Adrenal gland (tissue), 9 donors: ENCODE measurements at regions not wholly inside any gene's neighbourhood (a gene's known extent, or its start where the extent isn't known, plus 50 kb on each side); places are given as distances from the start of the nearest gene placed in this dataset.

Experiments used
- DNase-seq, 7 donors: peaks; one replicate each; pipeline ENCODE4 v3.0.0-alpha.2; 2019 to 2020
- H3K27ac ChIP-seq, 5 donors: fragments of 200-600 bp; sonication (generic) in 4 of 5; 1 replicate in 3 of 5; 2 replicates in 2 of 5; pipeline versions ENCODE4 v1.5.1 to v1.8.0; 2016 to 2020; ENCODE audit warnings: mild to moderate bottlenecking in 1 of 5
- H3K27me3 ChIP-seq: fragments of 200-600 bp; 2 replicates; pipeline ENCODE4 v1.8.0; 2021
- H3K36me3 ChIP-seq, 2 donors: fragments of 200-600 bp; replicated peaks in 1 of 2; 1 replicate in 1 of 2; 2 replicates in 1 of 2; pipeline versions ENCODE4 v1.5.1 to v1.8.0; 2018 to 2022
- H3K4me1 ChIP-seq, 2 donors: fragments of 200-600 bp; replicated peaks in 1 of 2; 1 replicate in 1 of 2; 2 replicates in 1 of 2; pipeline versions ENCODE4 v1.5.1 to v1.8.0; 2018 to 2021
- H3K4me3 ChIP-seq, 4 donors: fragments of 200-600 bp; sonication (generic) in 3 of 4; one replicate each; pipeline ENCODE4 v1.5.1; 2016 to 2018
- H3K9me3 ChIP-seq, 3 donors: fragments of 200-600 bp; sonication (generic) in 1 of 3; replicated peaks in 1 of 3; 1 replicate in 2 of 3; 2 replicates in 1 of 3; pipeline versions ENCODE4 v1.5.1 to v1.8.0; 2016 to 2021
- POLR2A ChIP-seq, 2 donors: fragments of 450-650 bp; IDR thresholded peaks; one replicate each; pipeline ENCODE4 v1.6.1; 2017; ENCODE audit warnings: antibody characterized with exemption in 2 of 2, mild to moderate bottlenecking in 2 of 2, moderate library complexity in 1 of 2
- WGBS, 4 donors: extraction: QIAGEN DNeasy Blood & Tissue Kit in 2 of 4; methylation state at CpG; one replicate each; pipeline versions ENCODE4 v1.1.5 to v1.1.7; 2013 to 2017; 5-methylcytosine and 5-hydroxymethylcytosine counted together
- intact Hi-C, 2 donors: fragments of 100-400 bp; cut with DNase I; formaldehyde crosslinking; loops; one replicate each; pipeline versions ENCODE4 v1.14.1 to v1.15.0; 2022 to 2023
- TF ChIP-seq, protein P1 (sequence below), 6 experiments: fragments of 450-650 bp in 4 of 6; fragments of 200-600 bp in 2 of 6; sonication (generic) in 1 of 6; IDR thresholded peaks; 1 replicate in 5 of 6; 2 replicates in 1 of 6; pipeline versions ENCODE4 v1.5.1 to v1.8.0; 2016 to 2021; ENCODE audit warnings: antibody characterized with exemption in 6 of 6, mild to moderate bottlenecking in 2 of 6, moderate library complexity in 1 of 6
- donor health status: healthy with polysubstance abuse.
- donor health status: Bipolar disorder and iron deficiency.
- donor health status: DM: yes; HTN: yes; CAD: no.
- donor health status: DM: no; HTN: no; CAD: no.
- donor health status: DM: no; HTN: no; CAD: no.

DNA sequence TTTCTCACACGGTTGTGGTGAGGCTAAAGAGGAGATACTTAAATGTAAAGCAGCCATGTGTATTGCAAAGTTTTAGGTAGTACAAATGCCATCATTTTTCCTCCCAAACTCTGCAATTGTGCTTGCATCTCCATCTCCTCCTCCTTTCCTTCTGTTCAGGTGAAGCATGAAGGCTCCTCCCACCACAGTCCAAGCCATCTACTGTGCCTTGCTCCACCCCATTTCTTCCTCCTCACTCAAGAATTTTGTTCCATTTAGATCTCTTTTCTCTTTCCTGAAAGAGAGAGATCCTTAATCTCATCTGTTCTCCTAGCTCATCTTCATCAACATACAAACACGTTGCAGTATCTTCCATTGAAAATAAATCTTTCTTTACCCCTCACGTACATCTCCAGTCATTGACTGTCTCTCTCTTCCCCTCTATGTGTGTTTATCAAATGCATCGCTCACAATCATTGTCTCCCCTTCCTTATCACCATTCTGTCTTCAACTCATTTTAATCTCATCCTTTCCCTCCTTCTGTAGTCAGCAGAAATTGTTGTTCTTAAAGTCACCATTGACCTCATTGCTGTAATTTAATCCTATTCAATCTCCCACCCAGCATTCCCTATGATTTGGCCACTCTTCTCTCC, 392.1 kb downstream of the RAD51AP2 start:
- WGBS, 4 donors: 48 to 57% (median 52%) methylated on average over 4 of the region's 4 CpGs
- TF ChIP-seq, protein P1, sequence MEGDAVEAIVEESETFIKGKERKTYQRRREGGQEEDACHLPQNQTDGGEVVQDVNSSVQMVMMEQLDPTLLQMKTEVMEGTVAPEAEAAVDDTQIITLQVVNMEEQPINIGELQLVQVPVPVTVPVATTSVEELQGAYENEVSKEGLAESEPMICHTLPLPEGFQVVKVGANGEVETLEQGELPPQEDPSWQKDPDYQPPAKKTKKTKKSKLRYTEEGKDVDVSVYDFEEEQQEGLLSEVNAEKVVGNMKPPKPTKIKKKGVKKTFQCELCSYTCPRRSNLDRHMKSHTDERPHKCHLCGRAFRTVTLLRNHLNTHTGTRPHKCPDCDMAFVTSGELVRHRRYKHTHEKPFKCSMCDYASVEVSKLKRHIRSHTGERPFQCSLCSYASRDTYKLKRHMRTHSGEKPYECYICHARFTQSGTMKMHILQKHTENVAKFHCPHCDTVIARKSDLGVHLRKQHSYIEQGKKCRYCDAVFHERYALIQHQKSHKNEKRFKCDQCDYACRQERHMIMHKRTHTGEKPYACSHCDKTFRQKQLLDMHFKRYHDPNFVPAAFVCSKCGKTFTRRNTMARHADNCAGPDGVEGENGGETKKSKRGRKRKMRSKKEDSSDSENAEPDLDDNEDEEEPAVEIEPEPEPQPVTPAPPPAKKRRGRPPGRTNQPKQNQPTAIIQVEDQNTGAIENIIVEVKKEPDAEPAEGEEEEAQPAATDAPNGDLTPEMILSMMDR (IDR thresholded peaks at IDR 0.05): no peak
- TF ChIP-seq POLR2A (IDR thresholded peaks at IDR 0.05): no peak

DNA sequence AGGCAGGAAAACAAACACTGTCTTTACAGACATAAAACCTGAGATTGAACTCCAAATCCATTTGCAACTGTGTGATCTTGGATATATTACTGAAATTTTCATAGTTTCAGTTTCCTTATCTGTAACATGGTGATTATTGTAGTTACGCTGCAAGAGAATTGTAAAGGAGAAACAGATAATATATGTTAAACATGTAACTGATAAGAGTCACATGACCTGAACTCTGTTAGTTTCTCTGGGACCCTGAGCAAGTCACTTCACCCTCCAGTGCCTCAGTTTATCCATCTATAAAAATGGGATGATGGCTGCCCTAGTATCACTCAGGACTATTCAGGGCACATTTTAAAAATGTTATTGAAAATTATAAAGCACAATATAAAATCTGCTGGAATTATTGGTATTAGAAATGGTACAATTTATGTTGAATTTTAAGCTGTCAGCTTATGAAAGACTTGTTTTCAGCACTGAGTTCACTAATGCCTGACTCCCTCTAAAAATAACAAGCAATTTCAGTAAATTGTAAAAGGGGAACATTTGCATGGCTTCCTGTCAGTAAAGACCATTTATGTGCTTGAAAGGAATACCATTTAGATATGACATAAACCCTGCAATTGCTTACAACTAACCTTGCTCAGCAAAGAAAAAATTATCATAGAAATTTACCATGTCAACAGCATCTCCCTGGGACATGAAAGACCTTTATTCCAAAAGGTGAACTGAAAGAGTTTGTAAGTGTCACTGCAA, 393.5 kb downstream of the RAD51AP2 start:
- 79 to 96% (median 88%) methylated on average over 1 of the region's 1 CpG for WGBS, 4 donors
- TF ChIP-seq POLR2A (IDR thresholded peaks at IDR 0.05): no peak
- TF ChIP-seq, protein P1 (IDR thresholded peaks at IDR 0.05): no peak
- no peak overlapping the region for H3K4me3 ChIP-seq
- no peak for DNase-seq
- H3K4me1 ChIP-seq: no peaks in the 10 kb centered on the region
- H3K9me3 ChIP-seq: no peaks in the 10 kb centered on the region
- no peak overlapping the region for H3K27ac ChIP-seq
- H3K27me3 ChIP-seq: peaks cover 3% of the 10 kb centered on the region
- intact Hi-C loops: no loop called here
- no peaks in the 10 kb centered on the region for H3K36me3 ChIP-seq

More for the DNA sequence above, 392.1 kb downstream of the RAD51AP2 start:
- Histone ChIP-seq H3K4me1 (no peaks in the 10 kb centered on the region), H3K27ac (no peak overlapping the region), H3K9me3 (no peaks in the 10 kb centered on the region), H3K4me3 (no peak overlapping the region), H3K27me3 (peaks cover 3% of the 10 kb centered on the region), H3K36me3 (no peaks in the 10 kb centered on the region)
- intact Hi-C loops: no loop called here
- no peak for DNase-seq

DNA sequence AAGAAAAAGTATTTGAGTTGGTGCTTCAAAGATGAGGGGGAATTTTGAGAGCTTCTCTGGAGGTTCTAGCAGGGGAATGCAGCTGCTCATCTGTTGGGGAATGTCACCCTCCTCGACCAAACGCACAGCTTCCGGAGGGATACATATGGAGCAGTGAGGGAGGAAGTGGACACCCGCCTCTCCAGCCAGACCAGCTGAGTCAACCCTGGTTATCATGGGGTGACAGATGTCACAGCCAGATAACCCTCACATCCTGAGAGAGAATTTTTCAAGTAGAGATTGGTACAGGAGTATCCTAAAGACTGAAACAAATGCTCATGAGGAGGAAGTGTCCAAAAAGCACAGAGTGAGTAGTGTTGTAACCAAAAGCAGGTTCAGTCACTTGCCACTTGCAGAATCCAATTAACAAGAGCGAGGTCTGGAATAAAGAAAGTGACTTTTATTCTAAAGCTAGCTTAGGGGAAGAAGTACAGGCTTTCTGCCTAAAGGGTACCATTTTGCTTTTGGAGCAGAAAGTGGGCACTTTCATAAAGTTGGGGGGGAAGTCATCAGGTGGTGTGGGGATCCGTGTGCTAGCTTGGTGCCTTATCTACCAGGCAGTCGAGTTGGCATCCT, 395.2 kb downstream of the RAD51AP2 start:
- Histone ChIP-seq H3K36me3 (no peaks in the 10 kb centered on the region), H3K4me3 (no peak overlapping the region), H3K27ac (no peak overlapping the region), H3K27me3 (peaks cover 3% of the 10 kb centered on the region), H3K9me3 (no peaks in the 10 kb centered on the region), H3K4me1 (no peaks in the 10 kb centered on the region)
- WGBS, 4 donors: 42 to 56% (median 46%) methylated on average over 7 of the region's 7 CpGs
- DNase-seq: no peak
- intact Hi-C loops: no loop called here
- TF ChIP-seq, protein P1 (IDR thresholded peaks at IDR 0.05): no peak
- no peak for TF ChIP-seq POLR2A (IDR thresholded peaks at IDR 0.05)

DNA sequence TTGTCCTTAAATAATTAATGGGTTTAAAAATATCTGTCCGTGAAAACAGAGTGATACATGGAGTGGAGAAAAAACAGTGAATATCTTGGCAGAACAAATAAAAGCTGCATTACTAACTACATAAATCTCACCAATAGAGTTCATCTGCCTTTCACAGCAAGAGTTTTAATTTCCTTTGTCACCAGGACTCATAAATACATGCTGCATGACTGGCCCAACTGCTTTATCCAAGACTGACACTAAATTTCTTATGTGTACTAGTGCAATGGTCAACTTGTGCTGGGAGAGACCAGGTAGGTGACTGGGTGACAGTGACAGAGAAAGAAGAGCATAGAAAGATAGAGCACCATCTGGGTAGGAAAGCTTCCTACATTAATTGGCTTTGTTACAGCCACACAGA, 402.8 kb downstream of the RAD51AP2 start:
- intact Hi-C loops: no loop called here
- Histone ChIP-seq H3K4me3 (no peak overlapping the region), H3K4me1 (no peaks in the 10 kb centered on the region), H3K27ac (no peak overlapping the region), H3K27me3 (no peaks in the 10 kb centered on the region), H3K9me3 (peaks cover 0 to 5% (median 0%) of the 10 kb centered on the region in 3 donors), H3K36me3 (no peaks in the 10 kb centered on the region)
- TF ChIP-seq, protein P1 (IDR thresholded peaks at IDR 0.05): no peak
- no peak for TF ChIP-seq POLR2A (IDR thresholded peaks at IDR 0.05)
- DNase-seq: no peak
- WGBS, 4 donors: 24 to 45% (median 31%) methylated on average over 1 of the region's 1 CpG
